ENCODE measurements at regions not wholly inside any gene's neighbourhood (a gene's known extent, or its start where the extent isn't known, plus 50 kb on each side); places are given as distances from the start of the nearest gene placed in this dataset.

- H3K79me2 ChIP-seq (ENCODE audit: control insufficient read depth, insufficient read depth, low read length): no peaks in the 10 kb centered on the region
- TF ChIP-seq CTCF (optimal IDR thresholded peaks at IDR 0.05 in 1 of 3, IDR thresholded peaks at IDR 0.05 in 1 of 3, conservative IDR thresholded peaks at IDR 0.05 in 1 of 3; ENCODE audit: extremely low read depth in 1 of 3, insufficient read depth in 2 of 3, low read length in 3 of 3) (no peak), EZH2 (IDR thresholded peaks at IDR 0.05; ENCODE audit: low read length) (no peak)
- no peak overlapping the region for H3K9ac ChIP-seq (ENCODE audit: control insufficient read depth, extremely low read depth, insufficient read depth, low read length)
- no peak overlapping the region for H2AFZ ChIP-seq (ENCODE audit: control insufficient read depth, low read length)
- no peaks in the 10 kb centered on the region for H3K36me3 ChIP-seq (ENCODE audit: control insufficient read depth in 2 of 2, extremely low read depth in 1 of 2, insufficient read depth in 2 of 2, low read length in 2 of 2)
- dilution Hi-C loops (cut with MboI; ENCODE audit: extremely low pct_ligation_motif_present, low sequenced_read_pairs): no loop called here
- H3K27ac ChIP-seq (ENCODE audit: control insufficient read depth, insufficient read depth, low read length): no peak overlapping the region
- no peaks in the 10 kb centered on the region for H4K20me1 ChIP-seq (ENCODE audit: control insufficient read depth, extremely low read depth, insufficient read depth, low read length)
- H3K9me1 ChIP-seq (ENCODE audit: control insufficient read depth, extremely low read depth, insufficient read depth, low read length): no peaks in the 10 kb centered on the region
- no peaks in the 10 kb centered on the region for H3K27me3 ChIP-seq (ENCODE audit: control insufficient read depth, extremely low read depth, insufficient read depth, low read length)
- DNase-seq (ENCODE audit: low read depth, low spot score) (no peak), FAIRE-seq (no peak)
- H3K4me2 ChIP-seq (ENCODE audit: control insufficient read depth, extremely low read depth, insufficient read depth, low read depth, low read length): no peak overlapping the region
- no peak overlapping the region for H3K4me3 ChIP-seq (ENCODE audit: control insufficient read depth in 2 of 3, extremely low read depth in 1 of 3, insufficient read depth in 2 of 3, low read depth in 1 of 3, low read length in 3 of 3)
- no peaks in the 10 kb centered on the region for H3K4me1 ChIP-seq (ENCODE audit: control insufficient read depth, extremely low read depth, insufficient read depth, low read length)
- H3K9me3 ChIP-seq (ENCODE audit: control insufficient read depth, low read depth, low read length): no peaks in the 10 kb centered on the region
These were observed 190.6 kb downstream of the IL20RB start for GRCh38 chr3:137148406-137148805.

- H3K79me2 ChIP-seq (ENCODE audit: control insufficient read depth, insufficient read depth, low read length): no peaks in the 10 kb centered on the region
- H3K9me3 ChIP-seq (ENCODE audit: control insufficient read depth, low read depth, low read length): no peaks in the 10 kb centered on the region
- H3K9ac ChIP-seq (ENCODE audit: control insufficient read depth, extremely low read depth, insufficient read depth, low read length): no peak overlapping the region
- H3K27ac ChIP-seq (ENCODE audit: control insufficient read depth, insufficient read depth, low read length): no peak overlapping the region
- H3K4me3 ChIP-seq (ENCODE audit: control insufficient read depth in 2 of 3, extremely low read depth in 1 of 3, insufficient read depth in 2 of 3, low read depth in 1 of 3, low read length in 3 of 3): no peak overlapping the region
- H3K36me3 ChIP-seq (ENCODE audit: control insufficient read depth in 2 of 2, extremely low read depth in 1 of 2, insufficient read depth in 2 of 2, low read length in 2 of 2): no peaks in the 10 kb centered on the region
- no peak overlapping the region for H2AFZ ChIP-seq (ENCODE audit: control insufficient read depth, low read length)
- H3K27me3 ChIP-seq (ENCODE audit: control insufficient read depth, extremely low read depth, insufficient read depth, low read length): no peaks in the 10 kb centered on the region
- H3K9me1 ChIP-seq (ENCODE audit: control insufficient read depth, extremely low read depth, insufficient read depth, low read length): no peaks in the 10 kb centered on the region
- no peaks in the 10 kb centered on the region for H3K4me1 ChIP-seq (ENCODE audit: control insufficient read depth, extremely low read depth, insufficient read depth, low read length)
- dilution Hi-C loops (cut with MboI; ENCODE audit: extremely low pct_ligation_motif_present, low sequenced_read_pairs): no loop called here
- no peak for FAIRE-seq
- DNase-seq (ENCODE audit: low read depth, low spot score): no peak
- H4K20me1 ChIP-seq (ENCODE audit: control insufficient read depth, extremely low read depth, insufficient read depth, low read length): no peaks in the 10 kb centered on the region
- no peak overlapping the region for H3K4me2 ChIP-seq (ENCODE audit: control insufficient read depth, extremely low read depth, insufficient read depth, low read depth, low read length)
- TF ChIP-seq EZH2 (IDR thresholded peaks at IDR 0.05; ENCODE audit: low read length) (no peak), CTCF (optimal IDR thresholded peaks at IDR 0.05 in 1 of 3, IDR thresholded peaks at IDR 0.05 in 1 of 3, conservative IDR thresholded peaks at IDR 0.05 in 1 of 3; ENCODE audit: extremely low read depth in 1 of 3, insufficient read depth in 2 of 3, low read length in 3 of 3) (no peak)
These were observed 191.1 kb downstream of the IL20RB start for GRCh38 chr3:137148917-137149316.
